ENCODE measurements at regions not wholly inside any gene's neighbourhood (a gene's known extent, or its start where the extent isn't known, plus 50 kb on each side); places are given as distances from the start of the nearest gene placed in this dataset.
A peak's percentile ranks its signal among the peaks of the same experiment; 100 is the strongest.

DNA sequence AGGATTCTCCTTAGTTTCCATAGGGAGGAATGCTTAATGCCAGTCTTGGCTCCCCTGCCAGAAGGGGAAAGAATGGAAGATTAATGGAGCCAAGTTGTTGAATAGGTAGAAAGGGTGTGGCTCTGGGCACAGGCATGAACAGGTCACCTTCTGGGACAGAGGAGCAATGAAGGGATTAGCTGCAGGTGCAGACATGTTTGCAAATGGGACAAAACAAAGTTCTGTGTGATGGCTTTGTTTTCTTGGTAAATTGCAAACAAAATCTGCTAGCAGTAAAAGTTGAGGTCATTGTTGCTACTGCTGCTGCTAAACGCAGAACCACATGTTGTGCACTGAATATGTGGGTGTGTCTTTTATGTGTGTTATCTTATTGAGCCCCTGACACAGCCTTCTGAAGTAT lies 93.3 kb downstream of the PERP start:
- Histone ChIP-seq H3K9ac (ENCODE audit: extremely low read depth, low read length, poor library complexity, severe bottlenecking) (no peak overlapping the region), H3K27ac (ENCODE audit: low read depth, low read length) (no peak overlapping the region), H3K27me3 (ENCODE audit: control insufficient read depth, insufficient read depth, low read length, poor library complexity, severe bottlenecking) (no peaks in the 10 kb centered on the region), H3K9me3 (ENCODE audit: control insufficient read depth, low read length) (no peaks in the 10 kb centered on the region), H3K4me3 (ENCODE audit: low read length) (no peak overlapping the region), H3K4me1 (ENCODE audit: control insufficient read depth, insufficient read depth, low read length) (peaks cover 3% of the 10 kb centered on the region), H3K36me3 (ENCODE audit: control insufficient read depth, insufficient read depth, low read length) (no peaks in the 10 kb centered on the region)
- TF ChIP-seq, protein P1, sequence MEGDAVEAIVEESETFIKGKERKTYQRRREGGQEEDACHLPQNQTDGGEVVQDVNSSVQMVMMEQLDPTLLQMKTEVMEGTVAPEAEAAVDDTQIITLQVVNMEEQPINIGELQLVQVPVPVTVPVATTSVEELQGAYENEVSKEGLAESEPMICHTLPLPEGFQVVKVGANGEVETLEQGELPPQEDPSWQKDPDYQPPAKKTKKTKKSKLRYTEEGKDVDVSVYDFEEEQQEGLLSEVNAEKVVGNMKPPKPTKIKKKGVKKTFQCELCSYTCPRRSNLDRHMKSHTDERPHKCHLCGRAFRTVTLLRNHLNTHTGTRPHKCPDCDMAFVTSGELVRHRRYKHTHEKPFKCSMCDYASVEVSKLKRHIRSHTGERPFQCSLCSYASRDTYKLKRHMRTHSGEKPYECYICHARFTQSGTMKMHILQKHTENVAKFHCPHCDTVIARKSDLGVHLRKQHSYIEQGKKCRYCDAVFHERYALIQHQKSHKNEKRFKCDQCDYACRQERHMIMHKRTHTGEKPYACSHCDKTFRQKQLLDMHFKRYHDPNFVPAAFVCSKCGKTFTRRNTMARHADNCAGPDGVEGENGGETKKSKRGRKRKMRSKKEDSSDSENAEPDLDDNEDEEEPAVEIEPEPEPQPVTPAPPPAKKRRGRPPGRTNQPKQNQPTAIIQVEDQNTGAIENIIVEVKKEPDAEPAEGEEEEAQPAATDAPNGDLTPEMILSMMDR (conservative IDR thresholded peaks at IDR 0.05) = no peak
- Mint-ChIP-seq H3K36me3 (ENCODE audit: low read depth) (no peaks in the 10 kb centered on the region), H3K27me3 (ENCODE audit: insufficient read depth) (no peaks in the 10 kb centered on the region), H3K4me1 (peaks cover 5% of the 10 kb centered on the region), H3K4me3 (no peak overlapping the region), H3K27ac (no peak overlapping the region), H3K9me3 (peaks cover 2% of the 10 kb centered on the region)
- 89 to 100% methylated on average over 1 of the region's 1 CpG for WGBS, 2 experiments (ENCODE audit: insufficient coverage in 1 of 2, insufficient read length in 1 of 2)
- no peak for DNase-seq

DNA sequence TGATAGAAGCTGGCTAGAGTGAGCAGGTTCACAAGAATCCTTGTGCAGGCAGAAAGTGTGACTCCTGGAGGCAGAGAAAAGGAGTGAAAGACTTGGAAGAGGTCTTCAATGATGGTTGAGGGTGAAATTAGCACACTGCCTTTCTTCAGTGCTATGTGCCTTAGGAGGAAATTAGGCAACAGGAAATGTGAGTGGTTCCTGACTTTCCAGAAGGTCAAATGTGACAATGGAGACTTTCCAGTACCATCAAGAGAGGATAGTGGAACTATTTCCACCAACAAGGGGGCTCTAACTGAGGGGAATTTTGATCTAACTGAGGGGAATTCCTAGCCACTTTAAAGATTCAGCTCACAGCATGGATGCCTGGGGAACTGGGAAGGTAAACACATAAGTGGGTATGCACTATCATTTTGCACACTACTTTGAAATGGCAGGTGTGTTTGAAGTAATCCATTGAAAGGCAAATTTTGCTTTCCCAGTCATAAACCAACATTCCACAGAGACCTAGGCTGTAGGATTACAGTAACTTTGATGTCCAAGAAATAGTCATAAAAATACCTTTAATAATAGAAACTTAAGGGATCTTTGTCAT lies 90.0 kb downstream of the PERP start:
- Histone ChIP-seq H3K9ac (ENCODE audit: extremely low read depth, low read length, poor library complexity, severe bottlenecking) (no peak overlapping the region), H3K27me3 (ENCODE audit: control insufficient read depth, insufficient read depth, low read length, poor library complexity, severe bottlenecking) (no peaks in the 10 kb centered on the region), H3K4me3 (ENCODE audit: low read length) (no peak overlapping the region), H3K27ac (ENCODE audit: low read depth, low read length) (no peak overlapping the region), H3K4me1 (ENCODE audit: control insufficient read depth, insufficient read depth, low read length) (no peaks in the 10 kb centered on the region), H3K36me3 (ENCODE audit: control insufficient read depth, insufficient read depth, low read length) (no peaks in the 10 kb centered on the region), H3K9me3 (ENCODE audit: control insufficient read depth, low read length) (no peaks in the 10 kb centered on the region)
- Mint-ChIP-seq H3K27ac (no peak overlapping the region), H3K27me3 (ENCODE audit: insufficient read depth) (peaks cover 2% of the 10 kb centered on the region), H3K4me3 (no peak overlapping the region), H3K9me3 (peaks cover 2% of the 10 kb centered on the region), H3K4me1 (no peaks in the 10 kb centered on the region), H3K36me3 (ENCODE audit: low read depth) (no peaks in the 10 kb centered on the region)
- TF ChIP-seq, protein P1 (conservative IDR thresholded peaks at IDR 0.05) = peak; percentile 25
- DNase-seq = no peak

- H3K9me3 Mint-ChIP-seq = peaks cover 2% of the 10 kb centered on the region
- H3K27me3 Mint-ChIP-seq (ENCODE audit: insufficient read depth) = peaks cover 2% of the 10 kb centered on the region
- Histone ChIP-seq H3K9ac (ENCODE audit: extremely low read depth, low read length, poor library complexity, severe bottlenecking) (no peak overlapping the region), H3K4me3 (ENCODE audit: low read length) (no peak overlapping the region), H3K9me3 (ENCODE audit: control insufficient read depth, low read length) (no peaks in the 10 kb centered on the region), H3K36me3 (ENCODE audit: control insufficient read depth, insufficient read depth, low read length) (no peaks in the 10 kb centered on the region), H3K4me1 (ENCODE audit: control insufficient read depth, insufficient read depth, low read length) (no peaks in the 10 kb centered on the region), H3K27me3 (ENCODE audit: control insufficient read depth, insufficient read depth, low read length, poor library complexity, severe bottlenecking) (no peaks in the 10 kb centered on the region), H3K27ac (ENCODE audit: low read depth, low read length) (no peak overlapping the region)
- TF ChIP-seq, protein P1 (conservative IDR thresholded peaks at IDR 0.05) = no peak
- no peaks in the 10 kb centered on the region for H3K4me1 Mint-ChIP-seq
- H3K36me3 Mint-ChIP-seq (ENCODE audit: low read depth) = no peaks in the 10 kb centered on the region
- H3K4me3 Mint-ChIP-seq = no peak overlapping the region
- H3K27ac Mint-ChIP-seq = no peak overlapping the region
- DNase-seq = no peak
Measured at GRCh38 chr6:138018297-138018696, 88.9 kb downstream of the PERP start.
